Kidney epithelial cell (primary cell): ENCODE measurements at regions not wholly inside any gene's neighbourhood (a gene's known extent, or its start where the extent isn't known, plus 50 kb on each side); places are given as distances from the start of the nearest gene placed in this dataset.

Experiments
- DNase-seq: peaks from one replicate; pipeline ENCODE4 v3.0.0-alpha.2; 2010; ENCODE audit warnings: low read depth
- H3K27me3 ChIP-seq: 2 replicates; pipeline ENCODE4 v1.6.0; 2011; ENCODE audit warnings: low read length; ENCODE audit not compliant: control insufficient read depth, insufficient read depth
- H3K36me3 ChIP-seq: 2 replicates; pipeline ENCODE4 v1.5.1; 2011; ENCODE audit warnings: low read length; ENCODE audit not compliant: control insufficient read depth, insufficient read depth
- H3K4me3 ChIP-seq: 2 replicates; pipeline ENCODE4 v1.5.1; 2011; ENCODE audit warnings: low read depth, mild to moderate bottlenecking, control low read depth, low read length
- TF ChIP-seq, protein P1 (sequence below): IDR thresholded peaks from 2 replicates; pipeline ENCODE4 v1.5.1; 2011; ENCODE audit warnings: mild to moderate bottlenecking, moderate library complexity, low read length, control low read depth, inconsistent platforms; ENCODE audit not compliant: insufficient read depth, poor library complexity, severe bottlenecking

- Histone ChIP-seq H3K27me3 (no peaks in the 10 kb centered on the region), H3K4me3 (no peak overlapping the region), H3K36me3 (no peaks in the 10 kb centered on the region)
- DNase-seq, result no peak
- TF ChIP-seq, protein P1, sequence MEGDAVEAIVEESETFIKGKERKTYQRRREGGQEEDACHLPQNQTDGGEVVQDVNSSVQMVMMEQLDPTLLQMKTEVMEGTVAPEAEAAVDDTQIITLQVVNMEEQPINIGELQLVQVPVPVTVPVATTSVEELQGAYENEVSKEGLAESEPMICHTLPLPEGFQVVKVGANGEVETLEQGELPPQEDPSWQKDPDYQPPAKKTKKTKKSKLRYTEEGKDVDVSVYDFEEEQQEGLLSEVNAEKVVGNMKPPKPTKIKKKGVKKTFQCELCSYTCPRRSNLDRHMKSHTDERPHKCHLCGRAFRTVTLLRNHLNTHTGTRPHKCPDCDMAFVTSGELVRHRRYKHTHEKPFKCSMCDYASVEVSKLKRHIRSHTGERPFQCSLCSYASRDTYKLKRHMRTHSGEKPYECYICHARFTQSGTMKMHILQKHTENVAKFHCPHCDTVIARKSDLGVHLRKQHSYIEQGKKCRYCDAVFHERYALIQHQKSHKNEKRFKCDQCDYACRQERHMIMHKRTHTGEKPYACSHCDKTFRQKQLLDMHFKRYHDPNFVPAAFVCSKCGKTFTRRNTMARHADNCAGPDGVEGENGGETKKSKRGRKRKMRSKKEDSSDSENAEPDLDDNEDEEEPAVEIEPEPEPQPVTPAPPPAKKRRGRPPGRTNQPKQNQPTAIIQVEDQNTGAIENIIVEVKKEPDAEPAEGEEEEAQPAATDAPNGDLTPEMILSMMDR, result no peak
Measured at GRCh38 chr4:13944095-13944511, 316.6 kb upstream of the BOD1L1 start.

DNA sequence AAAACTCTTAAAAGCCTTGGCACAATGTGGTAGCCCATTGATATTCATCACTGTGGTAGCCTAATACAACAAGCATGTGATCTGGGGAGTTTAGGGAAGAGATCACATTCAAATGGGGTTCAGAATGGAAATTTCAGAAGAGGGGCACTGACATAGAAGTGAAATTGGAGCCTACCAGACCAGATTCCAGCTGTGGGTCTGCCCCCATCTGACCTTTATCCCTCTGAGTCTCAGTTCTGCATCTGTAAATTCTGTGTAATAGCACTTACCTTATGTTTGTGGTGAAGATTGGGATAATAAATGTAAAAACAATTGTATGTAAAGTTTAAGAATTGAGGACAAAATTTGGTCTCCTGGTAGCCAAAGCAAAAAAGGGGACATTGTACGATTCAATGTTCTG is 320.4 kb upstream of the BOD1L1 start:
- Histone ChIP-seq H3K4me3 (no peak overlapping the region), H3K36me3 (no peaks in the 10 kb centered on the region), H3K27me3 (no peaks in the 10 kb centered on the region)
- TF ChIP-seq, protein P1, result no peak
- DNase-seq, result no peak

DNA sequence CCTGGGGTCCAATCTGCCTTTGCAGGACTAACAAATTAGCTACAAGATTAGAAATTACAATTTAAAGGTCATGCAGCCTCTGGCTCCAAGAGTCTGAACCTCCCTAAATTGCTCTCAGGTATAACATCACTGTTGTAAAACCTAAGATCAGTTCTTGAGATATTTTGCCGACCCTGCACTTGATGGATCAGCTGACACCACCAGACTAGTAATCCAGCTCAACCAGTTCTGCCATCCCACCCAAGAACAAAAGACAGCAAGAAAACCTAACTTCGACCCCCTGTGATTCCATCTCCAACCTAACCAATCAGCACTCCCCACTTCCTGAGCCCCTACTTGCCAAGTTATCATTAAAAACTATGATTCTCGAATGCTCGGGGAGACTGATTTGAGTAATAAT is 323.0 kb upstream of the BOD1L1 start:
- no peaks in the 10 kb centered on the region for H3K36me3 ChIP-seq
- H3K27me3 ChIP-seq, result no peaks in the 10 kb centered on the region
- TF ChIP-seq, protein P1, result no peak
- no peak overlapping the region for H3K4me3 ChIP-seq
- no peak for DNase-seq

DNA sequence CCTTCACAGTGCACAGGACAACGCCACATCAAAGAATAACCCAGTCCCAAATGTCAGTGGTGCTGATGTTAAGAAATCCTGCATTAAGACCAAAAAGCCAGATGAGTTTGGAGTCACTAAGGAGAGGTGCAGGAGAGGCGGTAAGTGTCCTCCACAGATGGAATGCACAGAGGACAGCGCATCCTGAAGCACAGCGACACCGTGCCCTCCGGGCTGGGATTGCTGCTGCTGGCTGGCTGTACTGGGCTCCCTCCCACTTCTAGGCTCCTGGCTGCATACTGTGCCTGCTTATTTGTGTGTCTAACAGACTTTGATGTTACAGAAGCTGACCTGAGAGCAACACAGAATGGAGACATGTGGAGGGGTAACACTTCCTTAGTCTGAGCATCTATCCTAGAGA is 325.6 kb upstream of the BOD1L1 start:
- Histone ChIP-seq H3K4me3 (no peak overlapping the region), H3K27me3 (no peaks in the 10 kb centered on the region), H3K36me3 (no peaks in the 10 kb centered on the region)
- TF ChIP-seq, protein P1, result no peak
- DNase-seq, result no peak

DNA sequence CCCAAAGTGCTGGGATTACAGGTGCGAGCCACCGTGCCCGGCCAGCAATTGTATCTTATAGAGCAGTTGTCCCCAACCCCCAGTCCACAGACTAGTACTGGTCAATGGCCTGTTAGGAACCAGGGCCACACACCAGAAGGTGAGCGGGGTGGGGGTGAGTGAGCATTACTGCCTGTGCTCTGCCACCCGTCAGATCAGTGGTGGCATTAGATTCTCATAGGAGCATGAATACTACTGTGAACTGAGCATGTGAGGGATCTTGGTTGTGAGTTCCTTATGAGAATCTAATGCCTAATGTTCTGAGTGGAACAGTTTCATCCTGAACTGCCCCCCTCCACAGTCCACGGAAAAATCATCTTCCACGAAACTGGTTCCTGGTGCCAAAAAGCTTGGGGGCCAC is 328.0 kb upstream of the BOD1L1 start:
- no peaks in the 10 kb centered on the region for H3K36me3 ChIP-seq
- TF ChIP-seq, protein P1, result no peak
- no peaks in the 10 kb centered on the region for H3K27me3 ChIP-seq
- no peak for DNase-seq
- H3K4me3 ChIP-seq, result no peak overlapping the region

DNA sequence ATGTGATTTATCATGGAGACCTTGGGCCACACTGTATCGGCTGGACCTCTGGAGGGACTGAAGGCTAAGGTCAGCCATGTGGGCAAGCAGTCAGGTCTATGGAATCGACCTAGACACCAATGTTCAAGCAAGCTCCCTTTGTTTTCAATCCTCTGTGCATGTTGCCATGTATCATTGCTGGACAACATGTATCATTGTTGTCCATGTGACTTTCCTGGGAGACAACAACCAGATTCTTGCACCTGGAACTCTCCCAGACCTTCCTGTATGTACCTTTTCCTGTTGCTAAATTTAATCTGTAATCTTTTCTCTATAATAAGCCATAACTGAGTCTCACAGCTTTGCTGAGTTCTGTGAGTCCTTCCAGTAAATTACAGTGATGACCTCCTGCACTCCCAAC is 329.4 kb upstream of the BOD1L1 start:
- TF ChIP-seq, protein P1, result no peak
- no peak for DNase-seq
- H3K4me3 ChIP-seq, result no peak overlapping the region
- no peaks in the 10 kb centered on the region for H3K36me3 ChIP-seq
- no peaks in the 10 kb centered on the region for H3K27me3 ChIP-seq
